IMR-90 (cell line): ENCODE measurements at regions not wholly inside any gene's neighbourhood (a gene's known extent, or its start where the extent isn't known, plus 50 kb on each side); places are given as distances from the start of the nearest gene placed in this dataset.

Source experiments
- ATAC-seq: fragments of 200-7000 bp; cut with Tn5 transposase; 2 replicates; pipeline ENCODE4 v1.9.1; 2020; ENCODE audit warnings: low read depth, mild to moderate bottlenecking, moderate library complexity
- BruUV-seq: library from RNA; stranded (reverse); fragments of 400-500 nt; replicated peaks from 2 replicates; lab custom pipeline; 2021; lab: Mats Ljungman, UMichigan
- CTCF ChIA-PET: fragments of 300-600 bp; formaldehyde crosslinking; extraction: SDS; loops from one replicate; lab custom pipeline; 2021; ENCODE audit warnings: antibody characterized with exemption; lab: Yijun Ruan, JAX
- POLR2A ChIA-PET: fragments of 300-600 bp; sonication (Branson Sonifier 250); formaldehyde crosslinking; loops from one replicate; lab custom pipeline; 2022; ENCODE audit warnings: antibody characterized with exemption; ENCODE audit not compliant: unreplicated experiment; lab: Charles Lee
- DNase-seq: peaks from one replicate; pipeline ENCODE4 v3.0.0; 2013
- H2AFZ ChIP-seq: replicated peaks from 2 replicates; pipeline ENCODE3; 2013; ENCODE audit warnings: low read length, mild to moderate bottlenecking; ENCODE audit not compliant: poor library complexity
- H2AK5ac ChIP-seq: 2 replicates; pipeline ENCODE4 v1.6.1; 2013; ENCODE audit warnings: low read depth, low read length, inconsistent platforms
- H2AK9ac ChIP-seq: replicated peaks from 2 replicates; pipeline ENCODE3; 2013; ENCODE audit warnings: mild to moderate bottlenecking, low read depth, low read length, moderate library complexity; ENCODE audit not compliant: poor library complexity
- H2BK120ac ChIP-seq: 2 replicates; pipeline ENCODE4 v1.6.1; 2013; ENCODE audit warnings: low read depth, low read length, inconsistent platforms
- H2BK15ac ChIP-seq: 3 replicates; pipeline ENCODE4 v1.6.1; 2013; ENCODE audit warnings: low read depth, low read length, inconsistent platforms
- H2BK20ac ChIP-seq: 2 replicates; pipeline ENCODE4 v1.6.1; 2013; ENCODE audit warnings: low read depth, mild to moderate bottlenecking, inconsistent platforms, low read length, moderate library complexity
- H2BK5ac ChIP-seq: 2 replicates; pipeline ENCODE4 v1.6.1; 2013; ENCODE audit warnings: mild to moderate bottlenecking, low read depth, low read length, inconsistent platforms; ENCODE audit not compliant: poor library complexity, severe bottlenecking
- H3K14ac ChIP-seq: replicated peaks from 2 replicates; pipeline ENCODE4 v1.6.1; 2013; ENCODE audit warnings: low read depth, low read length, inconsistent platforms
- H3K18ac ChIP-seq: 2 replicates; pipeline ENCODE4 v1.6.1; 2013; ENCODE audit warnings: low read depth, low read length, control low read depth
- H3K23ac ChIP-seq: 2 replicates; pipeline ENCODE4 v1.6.1; 2013; ENCODE audit warnings: low read depth, low read length, inconsistent platforms
- H3K27ac ChIP-seq: 2 replicates; pipeline ENCODE4 v1.5.1; 2013; ENCODE audit warnings: mild to moderate bottlenecking, control low read depth, low read length; ENCODE audit not compliant: insufficient read depth
- H3K27me3 ChIP-seq: 2 replicates; pipeline ENCODE4 v1.6.1; 2013; ENCODE audit warnings: low read length; ENCODE audit not compliant: control insufficient read depth, insufficient read depth
- H3K36me3 ChIP-seq: 2 replicates; pipeline ENCODE4 v1.6.1; 2013; ENCODE audit warnings: low read length, mixed read lengths; ENCODE audit not compliant: control insufficient read depth, insufficient read depth
- H3K4ac ChIP-seq: 2 replicates; pipeline ENCODE4 v1.6.1; 2013; ENCODE audit warnings: low read depth, low read length, inconsistent platforms
- H3K4me1 ChIP-seq: 2 replicates; pipeline ENCODE4 v1.6.1; 2013; ENCODE audit warnings: low read length, mixed read lengths; ENCODE audit not compliant: control insufficient read depth, insufficient read depth
- H3K4me2 ChIP-seq: 2 replicates; pipeline ENCODE4 v1.6.1; 2013; ENCODE audit warnings: low read depth, mild to moderate bottlenecking, control low read depth, low read length, moderate library complexity
- H3K4me3 ChIP-seq: 2 replicates; pipeline ENCODE4 v1.5.1; 2013; ENCODE audit warnings: low read depth, mild to moderate bottlenecking, control low read depth, low read length, moderate library complexity; ENCODE audit not compliant: insufficient read depth
- H3K56ac ChIP-seq: 2 replicates; pipeline ENCODE4 v1.6.1; 2013; ENCODE audit warnings: low read length, inconsistent platforms; ENCODE audit not compliant: insufficient read depth; ENCODE audit errors: extremely low read depth
- H3K79me1 ChIP-seq, 2 experiments: 2 replicates each; pipeline ENCODE4 v1.6.1; 2013; ENCODE audit warnings: low read length in 2 of 2, inconsistent platforms in 1 of 2, low read depth in 1 of 2
- H3K9ac ChIP-seq: 2 replicates; pipeline ENCODE4 v1.6.1; 2013; ENCODE audit warnings: low read depth, low read length, control low read depth
- H3K9me1 ChIP-seq: 2 replicates; pipeline ENCODE4 v1.6.1; 2013; ENCODE audit warnings: low read length, inconsistent platforms; ENCODE audit not compliant: insufficient read depth
- H3K9me3 ChIP-seq: 2 replicates; pipeline ENCODE4 v1.6.1; 2013; ENCODE audit warnings: low read length; ENCODE audit not compliant: control insufficient read depth, insufficient read depth
- H4K20me1 ChIP-seq: 2 replicates; pipeline ENCODE4 v1.6.1; 2013; ENCODE audit warnings: low read length, inconsistent platforms; ENCODE audit not compliant: insufficient read depth
- H4K5ac ChIP-seq: 2 replicates; pipeline ENCODE4 v1.6.1; 2013; ENCODE audit warnings: mild to moderate bottlenecking, low read depth, low read length, control low read depth
- H4K8ac ChIP-seq, 2 experiments: 2 replicates each; pipeline ENCODE4 v1.6.1; 2013; ENCODE audit warnings: low read depth in 2 of 2, low read length in 2 of 2, control low read depth in 1 of 2, inconsistent platforms in 1 of 2
- H4K91ac ChIP-seq: 2 replicates; pipeline ENCODE4 v1.6.1; 2013; ENCODE audit warnings: low read depth, low read length, inconsistent platforms; ENCODE audit not compliant: insufficient read depth
- CTCF ChIP-seq: conservative IDR thresholded peaks from 2 replicates; pipeline ENCODE4 v1.5.1; 2012; ENCODE audit warnings: mild to moderate bottlenecking, low read depth, low read length, improper control_type of control experiment
- FOS ChIP-seq: fragments of 150-350 bp; IDR thresholded peaks from 2 replicates; pipeline ENCODE4 v1.6.1; 2016; ENCODE audit warnings: low read depth, low read length
- RFX5 ChIP-seq: IDR thresholded peaks from 2 replicates; pipeline ENCODE4 v1.8.0; 2012; ENCODE audit warnings: low read depth, mild to moderate bottlenecking, low read length, moderate library complexity
- SMC3 ChIP-seq: fragments of 150-350 bp; IDR thresholded peaks from 2 replicates; pipeline ENCODE4 v1.6.1; 2016; ENCODE audit warnings: low read depth, mild to moderate bottlenecking, antibody characterized with exemption, low read length, moderate library complexity
- WGBS, 2 experiments: methylation state at CpG; one replicate each; pipeline versions ENCODE4 v1.1.5 to v1.1.7; 2013; ENCODE audit warnings: missing lambda C conversion rate in 2 of 2; ENCODE audit not compliant: insufficient read length in 1 of 2; ENCODE audit errors: extremely low coverage in 2 of 2; 5-methylcytosine and 5-hydroxymethylcytosine counted together
- dilution Hi-C: fragments of 300-500 bp; cut with HindIII; formaldehyde crosslinking; loops from one replicate; pipeline ENCODE4 v1.14.3; 2018; ENCODE audit warnings: low sequenced_read_pairs; ENCODE audit not compliant: unreplicated experiment
- in situ Hi-C: fragments of 300-500 bp; cut with MboI; formaldehyde crosslinking; loops from 3 replicates; pipeline ENCODE4 v1.14.3; 2019; ENCODE audit warnings: low sequenced_read_pairs, inconsistent platforms, mixed read lengths
- intact Hi-C: fragments of 100-400 bp; cut with micrococcal nuclease; formaldehyde crosslinking; loops from 2 replicates; pipeline ENCODE4 v1.10.0; 2022

GRCh38 chrX:40470830-40471429 is 109.8 kb upstream of the ATP6AP2 start:
- TF ChIP-seq SMC3 (no peak), FOS (no peak), CTCF (no peak), RFX5 (peak; percentile 74)
- H2BK15ac ChIP-seq, result no peak overlapping the region
- no peak overlapping the region for H2BK5ac ChIP-seq
- WGBS, 2 experiments, result no CpG with 5 or more reads among the region's 11 CpGs
- no peaks in the 10 kb centered on the region for H3K36me3 ChIP-seq
- no peaks in the 10 kb centered on the region for H3K9me1 ChIP-seq
- H4K91ac ChIP-seq, result no peak overlapping the region
- no peak overlapping the region for H3K27ac ChIP-seq
- no peak overlapping the region for H3K14ac ChIP-seq
- no peak overlapping the region for H2AK9ac ChIP-seq
- CTCF ChIA-PET, result no interaction called here
- H3K18ac ChIP-seq, result no peak overlapping the region
- intact Hi-C loops (no loop called here), in situ Hi-C loops (no loop called here), dilution Hi-C loops (no loop called here)
- H4K20me1 ChIP-seq, result no peaks in the 10 kb centered on the region; the same call in 1 of the 2 replicates
- no peak for ATAC-seq
- no peak overlapping the region for H3K4ac ChIP-seq
- peaks cover 20% of the 10 kb centered on the region for H3K27me3 ChIP-seq
- no peaks in the 10 kb centered on the region for H3K79me1 ChIP-seq
- no peaks in the 10 kb centered on the region for H3K9me3 ChIP-seq
- H3K9ac ChIP-seq, result no peak overlapping the region
- no peak for DNase-seq
- no peak overlapping the region for H4K5ac ChIP-seq
- no peak overlapping the region for H2AK5ac ChIP-seq
- no peak overlapping the region for H2BK20ac ChIP-seq
- H3K56ac ChIP-seq, result no peak overlapping the region
- no peak overlapping the region for H3K4me3 ChIP-seq
- POLR2A ChIA-PET, result no interaction called here
- no peak overlapping the region for H2BK120ac ChIP-seq
- H3K23ac ChIP-seq, result no peak overlapping the region
- H3K4me2 ChIP-seq, result no peak overlapping the region
- no TSS peak for BruUV-seq
- H2AFZ ChIP-seq, result no peak overlapping the region
- H4K8ac ChIP-seq, result no peak overlapping the region
- peaks cover 2% of the 10 kb centered on the region; the same call in 1 of the 2 replicates for H3K4me1 ChIP-seq
